Stimulated activated CD8-positive, alpha-beta memory T cell treated with anti-CD3 and anti-CD28 coated beads, Interleukin-4, amount 100 ng/mL, for 1 hour (primary cell): ENCODE measurements at regions not wholly inside any gene's neighbourhood (a gene's known extent, or its start where the extent isn't known, plus 50 kb on each side); places are given as distances from the start of the nearest gene placed in this dataset.
"Not testable (repeated sequence)": the region's sequence is repeated elsewhere in the genome, so short reads cannot be mapped to it uniquely, and the experiment has no call there.

Experiments used
- DNase-seq, 2 donors: peaks; one replicate each; pipeline ENCODE4 v3.0.0-alpha.2; 2020; ENCODE audit warnings: low read depth in 2 of 2, low spot score in 1 of 2

- no peak for DNase-seq
Measured at GRCh38 chr10:7108141-7108540, 302.7 kb downstream of the SFMBT2 start.

DNA sequence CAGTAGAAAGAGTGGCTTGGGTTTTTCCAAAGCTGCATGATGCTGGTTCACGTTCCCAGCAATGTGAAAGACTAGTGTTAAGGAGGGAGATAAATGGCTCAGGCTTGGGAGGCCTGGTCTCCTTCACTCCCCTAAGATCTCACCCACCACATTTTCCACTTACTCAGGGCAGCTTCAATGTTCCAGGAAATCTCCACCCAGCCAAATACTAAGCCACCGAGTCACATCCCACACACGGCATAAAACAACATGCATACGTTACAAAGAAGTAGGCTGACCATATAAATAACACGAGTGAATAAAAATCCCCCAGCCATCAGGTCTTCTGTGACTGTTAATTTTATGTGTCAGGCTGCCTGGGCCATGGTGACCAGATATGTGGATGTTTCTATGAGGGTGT is 303.5 kb downstream of the SFMBT2 start:
- no peak for DNase-seq

DNA sequence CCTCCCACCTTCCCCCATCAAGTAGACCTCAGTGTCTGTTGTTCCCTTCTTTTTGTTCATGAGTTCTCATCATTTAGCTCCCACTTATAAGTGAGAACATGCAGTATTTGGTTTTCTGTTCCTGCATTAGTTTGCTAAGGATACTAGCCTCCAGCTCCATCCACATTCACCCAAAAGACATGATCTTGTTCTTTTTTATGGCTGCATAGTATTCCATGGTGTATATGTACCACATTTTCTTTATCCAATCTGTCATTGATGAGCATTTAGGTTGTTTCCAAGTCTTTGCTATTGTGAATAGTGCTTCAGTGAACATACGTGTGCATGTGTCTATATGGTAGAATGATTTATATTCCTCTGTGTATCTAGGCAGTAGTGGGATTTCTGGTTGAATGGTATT is 306.5 kb downstream of the SFMBT2 start:
- DNase-seq: not testable (repeated sequence)

GRCh38 chr10:7102557-7103349 is 308.1 kb downstream of the SFMBT2 start:
- DNase-seq: no peak

DNA sequence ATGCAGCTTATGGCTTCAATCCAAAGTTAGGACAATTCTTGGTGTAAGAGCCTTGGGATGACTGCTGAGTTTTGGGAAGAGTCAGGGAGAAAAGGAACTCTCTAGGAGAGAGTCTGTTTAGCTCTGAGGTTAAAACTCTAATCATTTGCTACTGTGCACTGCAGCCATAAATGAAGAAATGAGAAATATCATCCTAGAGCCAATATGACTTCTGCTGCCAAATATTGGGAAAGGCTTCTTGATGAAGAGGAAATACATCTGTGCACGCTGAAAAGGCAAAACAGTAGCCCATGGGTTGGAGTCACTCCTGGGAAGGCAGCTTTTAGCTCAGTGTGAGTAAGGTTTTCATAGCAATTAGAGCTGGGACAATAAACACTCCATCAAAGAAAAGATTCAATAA is 308.8 kb downstream of the SFMBT2 start:
- no peak for DNase-seq

- no peak for DNase-seq
Measured at GRCh38 chr10:7101451-7101850, 309.4 kb downstream of the SFMBT2 start.

DNA sequence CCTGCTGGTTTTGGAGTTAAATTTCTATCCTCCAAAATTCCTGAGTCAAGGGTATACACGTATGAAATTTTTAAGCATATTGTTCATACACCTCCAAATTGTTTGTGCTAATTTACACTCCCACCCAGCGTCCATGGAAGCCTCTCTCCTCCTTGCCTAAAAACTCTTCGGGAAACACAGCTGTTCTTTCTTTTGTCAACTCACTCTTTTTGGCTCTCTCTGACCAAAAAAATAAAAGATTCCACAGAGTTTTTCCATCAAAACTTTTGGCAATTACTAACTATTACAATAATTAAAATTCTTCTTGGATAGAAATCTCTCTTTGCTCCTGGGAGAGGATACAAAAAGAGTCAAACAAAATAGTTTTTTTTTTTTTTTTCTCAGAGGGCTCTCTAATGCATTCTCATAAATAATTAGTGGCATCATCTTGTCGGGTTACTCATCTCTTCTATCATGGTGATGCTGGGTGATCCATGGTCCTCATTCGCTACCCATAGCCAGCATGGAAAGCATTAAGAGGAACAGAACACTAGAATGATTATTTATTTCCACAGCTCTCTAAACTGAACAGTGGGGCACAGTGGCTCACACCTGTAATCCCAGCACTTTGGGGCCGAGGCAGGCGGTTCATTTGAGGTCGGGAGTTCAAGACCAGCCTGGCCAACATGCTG is 310.7 kb downstream of the SFMBT2 start:
- no peak for DNase-seq

GRCh38 chr10:7098160-7098762 is 312.6 kb downstream of the SFMBT2 start:
- no peak for DNase-seq

DNA sequence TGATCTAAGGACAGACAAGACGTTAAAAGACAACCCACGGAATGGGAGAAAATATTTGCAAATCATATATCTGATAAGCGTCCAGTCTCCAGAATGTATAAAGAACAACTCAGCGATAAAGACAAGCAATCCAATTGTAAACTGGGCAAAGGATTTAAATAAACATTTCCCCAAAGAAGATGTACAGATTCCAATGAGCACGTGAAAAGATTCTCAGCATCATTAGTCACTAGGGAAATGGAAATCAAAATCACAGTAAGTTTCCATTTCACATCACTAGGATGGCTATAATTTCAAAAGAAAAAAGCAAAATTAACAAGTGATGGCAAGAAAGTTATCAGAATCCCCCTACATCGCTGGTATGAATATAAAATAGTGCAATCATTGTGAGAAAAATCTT is 316.1 kb downstream of the SFMBT2 start:
- DNase-seq: no peak

- DNase-seq: no peak
Measured at GRCh38 chr10:7093368-7093767, 317.5 kb downstream of the SFMBT2 start.

DNA sequence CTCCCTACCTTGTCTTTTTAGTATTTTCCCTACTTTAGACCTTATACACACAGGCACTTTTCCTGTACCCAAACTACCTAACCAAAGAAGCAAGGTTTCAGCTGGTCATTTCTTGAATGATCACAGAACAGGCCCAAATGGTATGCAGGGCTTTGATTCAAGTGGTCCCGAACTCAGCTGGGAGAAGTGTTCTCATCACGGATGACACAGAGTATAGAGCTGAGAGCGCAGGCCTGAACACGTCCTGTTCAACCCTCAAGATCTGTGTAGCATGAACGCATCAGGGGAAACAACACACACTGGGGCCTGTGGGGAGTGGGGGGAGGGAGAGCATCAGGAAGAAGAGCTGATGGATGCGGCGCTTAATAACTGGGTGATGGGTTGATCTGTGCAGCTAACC is 318.2 kb downstream of the SFMBT2 start:
- DNase-seq: no peak

GRCh38 chr10:7090529-7090928 is 320.3 kb downstream of the SFMBT2 start:
- DNase-seq: no peak

DNA sequence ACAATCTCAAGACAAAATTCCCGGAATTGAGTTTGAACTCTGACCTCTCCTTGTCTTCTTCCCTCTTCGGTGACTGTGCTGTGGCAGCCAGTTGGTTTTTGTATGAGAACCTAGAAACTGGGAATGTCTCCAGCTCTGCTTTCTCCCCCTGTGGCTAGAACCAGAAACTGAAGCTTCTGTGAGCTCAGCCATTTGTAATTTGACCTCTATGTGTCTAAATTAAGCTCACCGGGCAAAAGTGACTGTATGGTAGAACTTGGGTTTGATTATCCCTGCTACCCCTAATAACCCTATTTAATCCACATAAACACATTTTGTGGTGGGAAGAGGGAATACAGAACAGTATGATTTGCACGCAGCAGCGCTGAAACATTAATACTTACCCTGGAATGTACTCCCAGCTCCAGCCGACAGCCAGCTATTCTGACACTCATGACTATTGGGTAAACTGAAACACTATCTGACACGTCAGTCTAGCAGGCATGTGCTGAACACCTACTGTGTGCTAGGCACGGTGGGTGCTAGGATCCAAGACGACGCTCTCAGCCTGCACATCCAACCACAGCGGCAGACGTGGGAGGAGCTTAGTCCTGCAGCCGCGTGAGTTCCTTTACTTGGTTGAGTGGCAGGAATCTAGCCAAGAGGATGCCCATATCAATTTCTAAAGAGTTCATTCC is 324.8 kb downstream of the SFMBT2 start:
- DNase-seq: no peak

DNA sequence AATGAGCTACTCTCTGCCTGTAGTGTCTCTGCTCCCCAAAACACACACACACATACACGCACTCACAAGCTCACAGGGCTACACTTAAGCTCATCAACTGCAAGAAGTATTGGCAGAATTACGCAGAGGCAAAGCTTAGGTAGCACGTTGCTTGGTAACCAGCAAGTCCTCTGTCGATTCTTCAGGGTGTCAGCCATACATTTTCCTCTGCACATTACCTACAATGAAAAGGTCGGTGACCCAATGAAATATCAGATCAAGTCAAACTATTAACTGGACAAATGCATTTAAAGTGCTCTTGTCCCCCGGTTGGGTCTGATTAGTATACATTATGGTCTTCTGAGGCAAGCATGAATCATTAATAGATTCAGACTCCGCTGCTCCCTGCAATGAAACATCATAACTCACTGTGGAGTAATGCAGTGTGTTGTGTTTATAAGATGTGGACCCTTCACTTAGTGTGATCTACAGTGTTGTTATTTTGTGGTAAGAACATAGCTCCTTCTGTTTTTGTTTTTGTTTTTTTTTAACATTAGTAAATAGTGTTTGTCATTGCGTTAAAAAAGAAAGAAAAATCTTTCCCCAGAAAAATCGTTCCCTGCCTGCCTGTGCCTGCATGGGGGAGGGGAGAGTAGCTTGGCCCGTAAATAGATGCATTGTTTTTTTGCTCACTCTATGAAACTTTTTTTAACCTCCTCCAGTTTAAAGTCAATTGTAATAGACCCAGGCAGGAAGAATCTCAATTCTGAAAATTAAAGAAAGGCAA is 325.5 kb downstream of the SFMBT2 start:
- no peak for DNase-seq

- no peak for DNase-seq
Measured at GRCh38 chr10:7084280-7085005, 326.4 kb downstream of the SFMBT2 start.

DNA sequence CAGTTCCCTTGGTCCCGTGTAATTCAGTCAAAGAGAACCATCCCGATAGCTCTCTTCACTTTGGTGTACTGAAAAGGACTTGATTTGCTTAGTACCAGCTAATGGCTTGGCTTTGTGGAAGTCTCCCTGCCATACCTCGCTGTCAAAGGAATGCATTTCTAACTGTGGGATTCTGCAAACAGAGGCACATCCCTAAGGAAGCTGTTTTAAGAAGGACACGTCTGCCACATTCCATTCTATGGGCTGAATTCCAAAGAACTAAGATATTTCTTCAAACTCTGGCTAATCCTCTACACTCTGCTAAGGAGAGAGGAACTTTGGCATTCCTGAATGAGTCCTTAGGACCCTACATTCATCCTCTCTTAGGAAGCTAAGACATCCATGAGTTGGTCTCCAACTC is 327.9 kb downstream of the SFMBT2 start:
- DNase-seq: no peak

DNA sequence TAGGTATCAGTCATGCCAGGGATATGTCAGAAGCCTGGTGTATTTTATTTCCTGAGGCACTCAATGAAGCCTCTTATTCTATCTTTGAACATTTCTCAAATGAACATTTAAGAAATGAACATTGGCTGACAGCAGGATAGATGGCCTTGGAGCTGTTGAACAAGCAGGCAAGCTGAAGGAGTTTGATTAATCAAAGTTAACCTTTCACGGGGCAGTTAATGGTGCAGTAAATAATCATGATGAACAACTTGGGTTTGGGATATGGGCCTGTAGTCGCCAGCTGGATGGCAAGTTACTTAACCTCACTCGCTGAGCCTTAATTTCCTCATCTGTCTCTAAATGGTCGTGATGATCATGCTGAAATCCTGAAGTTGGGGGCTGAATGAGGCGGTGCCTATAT is 333.0 kb downstream of the SFMBT2 start:
- DNase-seq: no peak

GRCh38 chr10:7075851-7076250 is 335.0 kb downstream of the SFMBT2 start:
- no peak for DNase-seq

DNA sequence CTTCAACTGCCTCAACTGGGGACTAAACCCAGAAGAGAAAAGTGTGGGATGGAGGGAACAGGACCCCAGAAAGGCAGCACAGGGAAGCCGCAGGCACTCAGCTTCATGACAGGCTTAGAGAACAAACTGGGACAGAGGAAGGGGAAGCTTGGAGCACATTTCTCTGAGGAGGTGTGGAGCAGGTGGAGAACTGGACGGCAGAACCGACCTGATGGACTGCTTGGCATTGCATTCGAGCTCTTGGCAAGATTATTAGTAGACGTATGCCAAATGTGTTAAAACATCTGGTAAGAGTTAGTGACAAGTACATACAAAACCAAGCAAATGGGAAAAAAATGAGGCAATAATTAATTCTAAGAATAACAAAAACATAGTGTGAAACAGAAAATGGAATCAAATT is 335.7 kb downstream of the SFMBT2 start:
- DNase-seq: no peak

GRCh38 chr10:7071421-7071820 is 339.4 kb downstream of the SFMBT2 start:
- DNase-seq: no peak
